LNCaP clone FGC (cell line): ENCODE measurements at regions not wholly inside any gene's neighbourhood (a gene's known extent, or its start where the extent isn't known, plus 50 kb on each side); places are given as distances from the start of the nearest gene placed in this dataset.

Experiments
- DNase-seq: peaks from one replicate; pipeline ENCODE4 v3.0.0-alpha.2; 2011; ENCODE audit warnings: low read depth
- H3K4me3 ChIP-seq: 2 replicates; pipeline ENCODE4 v1.5.1; 2011; ENCODE audit warnings: mild to moderate bottlenecking, low read depth, low read length, control low read depth
- CTCF ChIP-seq: IDR thresholded peaks from 2 replicates; pipeline ENCODE4 v1.5.1; 2012; ENCODE audit warnings: mild to moderate bottlenecking; ENCODE audit not compliant: control insufficient read depth, insufficient read depth; ENCODE audit errors: extremely low read depth

DNA sequence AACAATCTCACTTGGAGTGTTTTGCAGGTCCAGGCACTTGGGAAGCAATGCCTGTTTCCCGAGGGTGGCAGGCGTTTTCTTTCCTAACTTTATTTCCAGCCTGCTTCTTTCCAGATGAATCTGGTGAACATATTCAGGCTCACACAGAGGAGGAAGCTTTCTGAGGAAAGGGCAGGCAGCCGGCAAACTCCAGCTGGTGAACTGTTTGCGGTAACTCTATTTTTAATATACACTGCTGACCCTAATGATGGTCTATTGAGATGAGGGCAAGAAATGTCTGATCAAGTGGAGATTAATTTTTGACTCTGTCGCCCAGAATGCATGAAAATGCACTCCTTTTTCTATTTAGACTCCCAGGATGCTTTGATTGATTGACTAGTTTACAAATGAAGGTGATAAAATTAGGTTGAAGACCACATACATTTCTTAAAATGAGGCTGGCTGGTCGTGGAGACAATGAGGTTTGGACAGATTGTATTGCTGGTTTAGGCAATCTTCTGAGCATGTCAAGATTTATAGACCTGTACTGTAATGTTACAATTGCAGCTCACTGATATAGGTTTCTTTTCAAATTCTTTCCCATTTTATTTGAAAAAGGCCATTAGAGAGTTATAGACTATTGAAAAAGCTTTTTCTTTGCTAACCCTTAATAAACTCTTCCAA lies 153.8 kb downstream of the ATG4C start:
- TF ChIP-seq CTCF = no peak
- H3K4me3 ChIP-seq = no peak overlapping the region
- DNase-seq = no peak

DNA sequence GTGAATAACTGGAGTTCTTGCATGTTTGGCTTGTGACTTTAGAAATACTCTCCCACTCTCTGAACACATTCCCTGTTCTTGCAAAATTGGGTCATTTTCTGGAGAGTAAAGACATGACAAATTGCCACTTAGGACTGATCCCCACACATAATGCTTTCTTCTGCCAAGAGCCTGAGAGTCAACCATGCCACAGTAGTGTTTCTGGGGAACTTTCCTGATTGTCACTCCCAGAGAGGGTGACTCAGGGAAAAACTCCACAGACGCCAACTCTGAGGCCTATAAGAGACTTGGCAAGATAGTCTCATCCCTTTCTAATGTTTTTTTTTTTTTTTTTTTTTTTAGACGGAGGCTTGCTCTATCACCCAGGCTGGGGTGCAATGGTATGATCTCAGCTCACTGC lies 157.8 kb downstream of the ATG4C start:
- H3K4me3 ChIP-seq = no peak overlapping the region
- DNase-seq = no peak
- TF ChIP-seq CTCF = no peak

- no peak for TF ChIP-seq CTCF
- no peak overlapping the region for H3K4me3 ChIP-seq
- DNase-seq = no peak
These were observed 162.6 kb downstream of the ATG4C start for GRCh38 chr1:62946511-62946910.

DNA sequence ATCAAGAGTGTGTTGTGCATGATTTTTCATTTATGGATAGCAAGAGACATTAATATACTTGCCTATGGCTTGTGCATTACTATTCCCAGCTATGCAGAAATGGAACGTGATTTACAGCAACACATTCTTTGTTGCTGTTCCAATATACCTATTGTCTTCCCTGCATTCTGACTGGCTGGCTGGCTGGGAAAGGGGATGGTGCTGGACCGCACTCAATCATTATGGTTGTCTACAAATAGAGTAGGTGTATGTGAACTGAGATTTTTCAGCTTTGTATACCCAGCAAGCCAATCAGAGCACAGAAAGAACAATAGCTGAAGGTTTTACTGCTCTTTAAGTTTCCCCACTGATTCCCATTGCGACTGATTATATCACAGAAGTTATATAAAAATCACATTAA lies 167.5 kb downstream of the ATG4C start:
- no peak for DNase-seq
- TF ChIP-seq CTCF = no peak

DNA sequence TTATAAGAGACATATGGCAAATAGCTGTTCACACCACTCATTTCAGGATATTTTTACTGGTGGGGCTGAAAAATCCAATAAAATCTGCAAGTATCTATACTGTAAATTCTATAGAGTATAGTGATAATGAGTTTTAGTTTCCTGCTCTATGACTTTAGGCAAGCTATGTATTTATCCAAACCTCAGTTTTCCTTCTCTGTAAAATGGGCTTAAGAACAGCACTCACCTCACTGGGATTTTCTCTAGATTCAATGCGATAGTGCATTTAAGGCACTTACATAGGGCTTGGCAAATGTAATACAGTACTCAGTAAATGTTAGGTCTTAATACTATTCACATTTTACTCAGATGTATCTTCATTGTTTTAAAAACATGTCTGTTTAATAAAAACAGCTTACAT lies 168.7 kb downstream of the ATG4C start:
- H3K4me3 ChIP-seq = no peak overlapping the region
- DNase-seq = no peak
- no peak for TF ChIP-seq CTCF

More for the DNA sequence above, 167.5 kb downstream of the ATG4C start:
- H3K4me3 ChIP-seq = no peak overlapping the region

- DNase-seq = no peak
- no peak for TF ChIP-seq CTCF
- no peak overlapping the region for H3K4me3 ChIP-seq
These were observed 169.7 kb downstream of the ATG4C start for GRCh38 chr1:62953633-62954032.

GRCh38 chr1:62954758-62955157 lies 170.8 kb downstream of the ATG4C start:
- DNase-seq = no peak
- H3K4me3 ChIP-seq = no peak overlapping the region
- no peak for TF ChIP-seq CTCF
